Mammary epithelial cell (primary cell): ENCODE measurements at regions not wholly inside any gene's neighbourhood (a gene's known extent, or its start where the extent isn't known, plus 50 kb on each side); places are given as distances from the start of the nearest gene placed in this dataset.

Experiments used
- CTCF ChIP-seq, 2 donors: IDR thresholded peaks in 1 of 2; conservative IDR thresholded peaks in 1 of 2; 2 replicates each; pipeline ENCODE4 v1.5.1; 2011 to 2012; ENCODE audit warnings: inconsistent platforms in 2 of 2, low read length in 2 of 2, mild to moderate bottlenecking in 2 of 2, control low read depth in 1 of 2, low read depth in 1 of 2; ENCODE audit not compliant: insufficient read depth in 1 of 2; ENCODE audit errors: extremely low read depth in 1 of 2
- EZH2 ChIP-seq: IDR thresholded peaks from 2 replicates; pipeline ENCODE4 v1.6.1; 2012; ENCODE audit warnings: low read length, inconsistent platforms, borderline replicate concordance

- TF ChIP-seq EZH2: no peak
- TF ChIP-seq CTCF (conservative IDR thresholded peaks at IDR 0.05 in 1 of 2, IDR thresholded peaks at IDR 0.05 in 1 of 2; ENCODE audit: extremely low read depth in 1 of 2, insufficient read depth in 1 of 2, low read depth in 1 of 2, low read length in 2 of 2): no peak
Measured at GRCh38 chr3:139238281-139239030, 105.4 kb upstream of the MRPS22 start.
